WERI-Rb-1 (cell line): ENCODE measurements at regions not wholly inside any gene's neighbourhood (a gene's known extent, or its start where the extent isn't known, plus 50 kb on each side); places are given as distances from the start of the nearest gene placed in this dataset.

Experiments
- DNase-seq: peaks from one replicate; pipeline ENCODE4 v3.0.0-alpha.2; 2020
- H3K27ac ChIP-seq: fragments of 250-450 bp; sonication (Bioruptor Pico); 2 replicates; pipeline ENCODE4 v1.5.1; 2020; ENCODE audit warnings: mild to moderate bottlenecking, moderate library complexity
- H3K27me3 ChIP-seq: fragments of 250-450 bp; sonication (Bioruptor Pico); 2 replicates; pipeline ENCODE4 v1.5.1; 2021; ENCODE audit warnings: mild to moderate bottlenecking, low read depth, moderate library complexity; ENCODE audit not compliant: insufficient read depth, severe bottlenecking
- H3K36me3 ChIP-seq: fragments of 250-450 bp; sonication (Bioruptor Pico); 2 replicates; pipeline ENCODE4 v1.5.1; 2020; ENCODE audit warnings: mild to moderate bottlenecking, moderate library complexity
- H3K4me3 ChIP-seq: 2 replicates; pipeline ENCODE4 v1.5.1; 2011; ENCODE audit warnings: low read depth, mild to moderate bottlenecking, control low read depth, low read length
- H3K9me3 ChIP-seq: fragments of 250-450 bp; sonication (Bioruptor Pico); 2 replicates; pipeline ENCODE4 v1.5.1; 2021; ENCODE audit warnings: mild to moderate bottlenecking, moderate library complexity; ENCODE audit not compliant: severe bottlenecking
- TF ChIP-seq, protein P1 (sequence below): IDR thresholded peaks from 2 replicates; pipeline ENCODE4 v1.5.1; 2011; ENCODE audit warnings: low read depth, mild to moderate bottlenecking, control low read depth, inconsistent platforms, low read length

- Histone ChIP-seq H3K36me3 (no peaks in the 10 kb centered on the region), H3K27me3 (peaks cover 17% of the 10 kb centered on the region), H3K9me3 (no peaks in the 10 kb centered on the region), H3K4me3 (no peak overlapping the region), H3K27ac (no peak overlapping the region)
- TF ChIP-seq, protein P1, sequence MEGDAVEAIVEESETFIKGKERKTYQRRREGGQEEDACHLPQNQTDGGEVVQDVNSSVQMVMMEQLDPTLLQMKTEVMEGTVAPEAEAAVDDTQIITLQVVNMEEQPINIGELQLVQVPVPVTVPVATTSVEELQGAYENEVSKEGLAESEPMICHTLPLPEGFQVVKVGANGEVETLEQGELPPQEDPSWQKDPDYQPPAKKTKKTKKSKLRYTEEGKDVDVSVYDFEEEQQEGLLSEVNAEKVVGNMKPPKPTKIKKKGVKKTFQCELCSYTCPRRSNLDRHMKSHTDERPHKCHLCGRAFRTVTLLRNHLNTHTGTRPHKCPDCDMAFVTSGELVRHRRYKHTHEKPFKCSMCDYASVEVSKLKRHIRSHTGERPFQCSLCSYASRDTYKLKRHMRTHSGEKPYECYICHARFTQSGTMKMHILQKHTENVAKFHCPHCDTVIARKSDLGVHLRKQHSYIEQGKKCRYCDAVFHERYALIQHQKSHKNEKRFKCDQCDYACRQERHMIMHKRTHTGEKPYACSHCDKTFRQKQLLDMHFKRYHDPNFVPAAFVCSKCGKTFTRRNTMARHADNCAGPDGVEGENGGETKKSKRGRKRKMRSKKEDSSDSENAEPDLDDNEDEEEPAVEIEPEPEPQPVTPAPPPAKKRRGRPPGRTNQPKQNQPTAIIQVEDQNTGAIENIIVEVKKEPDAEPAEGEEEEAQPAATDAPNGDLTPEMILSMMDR, result no peak
- no peak for DNase-seq
These were observed 192.4 kb upstream of the GHR start for GRCh38 chr5:42230839-42231238.

GRCh38 chr5:42235241-42235640 is 188.0 kb upstream of the GHR start:
- TF ChIP-seq, protein P1, result no peak
- Histone ChIP-seq H3K4me3 (no peak overlapping the region), H3K27me3 (peaks cover 30% of the 10 kb centered on the region), H3K9me3 (no peaks in the 10 kb centered on the region), H3K36me3 (no peaks in the 10 kb centered on the region), H3K27ac (no peak overlapping the region)
- no peak for DNase-seq

DNA sequence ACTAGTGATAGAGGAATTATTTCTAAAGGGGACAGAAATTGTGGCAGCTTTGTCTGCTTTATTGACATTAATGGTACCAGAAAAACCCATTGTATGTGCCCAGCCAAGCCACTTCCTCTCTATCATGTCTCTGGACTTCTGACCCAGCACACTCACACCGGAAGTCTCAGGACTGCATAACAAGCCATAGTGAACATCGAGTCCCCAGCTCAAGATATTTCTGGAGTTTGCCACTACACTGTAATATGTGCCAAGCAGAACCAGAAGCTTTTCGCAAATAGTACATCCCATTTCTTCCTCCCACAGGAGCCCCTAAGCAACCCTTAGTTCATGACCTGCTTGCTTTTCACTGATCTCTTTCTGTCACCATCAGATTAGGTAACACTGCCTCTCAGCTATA is 187.4 kb upstream of the GHR start:
- H3K9me3 ChIP-seq, result no peaks in the 10 kb centered on the region
- TF ChIP-seq, protein P1, result no peak
- H3K36me3 ChIP-seq, result no peaks in the 10 kb centered on the region
- no peak overlapping the region for H3K27ac ChIP-seq
- no peak overlapping the region for H3K4me3 ChIP-seq
- H3K27me3 ChIP-seq, result peaks cover 30% of the 10 kb centered on the region
- no peak for DNase-seq

- no peaks in the 10 kb centered on the region for H3K36me3 ChIP-seq
- no peak for DNase-seq
- H3K27me3 ChIP-seq, result peaks cover 13% of the 10 kb centered on the region
- no peaks in the 10 kb centered on the region for H3K9me3 ChIP-seq
- no peak overlapping the region for H3K4me3 ChIP-seq
- TF ChIP-seq, protein P1, result no peak
- H3K27ac ChIP-seq, result no peak overlapping the region
These were observed 181.6 kb upstream of the GHR start for GRCh38 chr5:42241636-42242035.

- TF ChIP-seq, protein P1, result no peak
- no peak overlapping the region for H3K4me3 ChIP-seq
- no peaks in the 10 kb centered on the region for H3K36me3 ChIP-seq
- no peaks in the 10 kb centered on the region for H3K9me3 ChIP-seq
- peaks cover 11% of the 10 kb centered on the region for H3K27me3 ChIP-seq
- H3K27ac ChIP-seq, result no peak overlapping the region
- DNase-seq, result no peak
These were observed 181.0 kb upstream of the GHR start for GRCh38 chr5:42242210-42242609.

GRCh38 chr5:42242881-42243485 is 180.3 kb upstream of the GHR start:
- DNase-seq, result no peak
- TF ChIP-seq, protein P1, result no peak
- H3K27ac ChIP-seq, result no peak overlapping the region
- H3K27me3 ChIP-seq, result peaks cover 13% of the 10 kb centered on the region
- H3K9me3 ChIP-seq, result no peaks in the 10 kb centered on the region
- no peak overlapping the region for H3K4me3 ChIP-seq
- H3K36me3 ChIP-seq, result no peaks in the 10 kb centered on the region
